ENCODE measurements at regions not wholly inside any gene's neighbourhood (a gene's known extent, or its start where the extent isn't known, plus 50 kb on each side); places are given as distances from the start of the nearest gene placed in this dataset.
A peak's percentile ranks its signal among the peaks of the same experiment; 100 is the strongest.

GRCh38 chr10:62632071-62632809 is 172.3 kb upstream of the ADO start:
- DNase-seq = no peak

GRCh38 chr10:62633976-62634375 is 170.5 kb upstream of the ADO start:
- no peak for DNase-seq

- no peak for DNase-seq
These were observed 169.9 kb upstream of the ADO start for GRCh38 chr10:62634576-62634975.

- DNase-seq = no peak
These were observed 169.4 kb upstream of the ADO start for GRCh38 chr10:62635127-62635526.

GRCh38 chr10:62636825-62637248 is 167.7 kb upstream of the ADO start:
- no peak for DNase-seq

- DNase-seq = no peak
These were observed 167.1 kb upstream of the ADO start for GRCh38 chr10:62637249-62638061.

GRCh38 chr10:62638062-62638477 is 166.4 kb upstream of the ADO start:
- DNase-seq = no peak

- no peak for DNase-seq
These were observed 165.4 kb upstream of the ADO start for GRCh38 chr10:62639144-62639543.

GRCh38 chr10:62640411-62640810 is 164.1 kb upstream of the ADO start:
- DNase-seq = peak; percentile 13

- no peak for DNase-seq
These were observed 160.6 kb upstream of the ADO start for GRCh38 chr10:62643606-62644587.

- no peak for DNase-seq
These were observed 157.0 kb upstream of the ADO start for GRCh38 chr10:62647375-62648092.

GRCh38 chr10:62648921-62649320 is 155.6 kb upstream of the ADO start:
- no peak for DNase-seq

- DNase-seq = no peak
These were observed 154.1 kb upstream of the ADO start for GRCh38 chr10:62650411-62650810.

GRCh38 chr10:62651341-62651740 is 153.2 kb upstream of the ADO start:
- no peak for DNase-seq

GRCh38 chr10:62652114-62652513 is 152.4 kb upstream of the ADO start:
- no peak for DNase-seq

GRCh38 chr10:62652564-62652963 is 152.0 kb upstream of the ADO start:
- no peak for DNase-seq

GRCh38 chr10:62653254-62653653 is 151.3 kb upstream of the ADO start:
- DNase-seq = no peak

- DNase-seq = no peak
These were observed 149.6 kb upstream of the ADO start for GRCh38 chr10:62654966-62655336.

- DNase-seq = no peak
These were observed 149.1 kb upstream of the ADO start for GRCh38 chr10:62655337-62655994.

- DNase-seq = no peak
These were observed 147.2 kb upstream of the ADO start for GRCh38 chr10:62657244-62657835.

- no peak for DNase-seq
These were observed 146.0 kb upstream of the ADO start for GRCh38 chr10:62658516-62658915.
